Lung (tissue), 11 donors: ENCODE measurements at regions not wholly inside any gene's neighbourhood (a gene's known extent, or its start where the extent isn't known, plus 50 kb on each side); places are given as distances from the start of the nearest gene placed in this dataset.

Experiments used
- ATAC-seq: fragments of 200-7000 bp; cut with Tn5 transposase; one replicate; pipeline ENCODE4 v1.9.1; 2020; ENCODE audit warnings: moderate number of reproducible peaks; ENCODE audit not compliant: insufficient read depth, low FRiP score
- DNase-seq, 3 donors: peaks; one replicate each; pipeline ENCODE4 v3.0.0-alpha.2; 2013 to 2017
- H3K27ac ChIP-seq, 2 donors: one replicate each; pipeline ENCODE4 v1.5.1; 2013; ENCODE audit warnings: mild to moderate bottlenecking in 2 of 2, moderate library complexity in 2 of 2, control low read depth in 1 of 2, inconsistent platforms in 1 of 2, low read depth in 1 of 2, low read length in 1 of 2
- H3K27me3 ChIP-seq, 3 donors: one replicate each; pipeline ENCODE4 v1.5.1; 2013; ENCODE audit warnings: low read length in 2 of 3; ENCODE audit not compliant: control insufficient read depth in 3 of 3, insufficient read depth in 3 of 3
- H3K36me3 ChIP-seq, 4 donors: one replicate each; pipeline ENCODE4 v1.5.1; 2013; ENCODE audit warnings: low read length in 4 of 4, mild to moderate bottlenecking in 1 of 4, moderate library complexity in 1 of 4; ENCODE audit not compliant: control insufficient read depth in 4 of 4, insufficient read depth in 4 of 4
- H3K4me1 ChIP-seq, 5 donors: one replicate each; pipeline ENCODE4 v1.5.1; 2013; ENCODE audit warnings: low read length in 5 of 5, mild to moderate bottlenecking in 2 of 5, moderate library complexity in 1 of 5; ENCODE audit not compliant: control insufficient read depth in 5 of 5, insufficient read depth in 5 of 5
- H3K4me3 ChIP-seq: one replicate; pipeline ENCODE4 v1.5.1; 2013; ENCODE audit warnings: mild to moderate bottlenecking, control low read depth, moderate library complexity
- H3K9ac ChIP-seq, 2 donors: one replicate each; pipeline ENCODE4 v1.5.1; 2013; ENCODE audit warnings: low read length in 2 of 2, control low read depth in 1 of 2; ENCODE audit not compliant: insufficient read depth in 1 of 2
- H3K9me3 ChIP-seq, 4 donors: one replicate each; pipeline ENCODE4 v1.5.1; 2013; ENCODE audit warnings: low read length in 3 of 4, mild to moderate bottlenecking in 1 of 4, moderate library complexity in 1 of 4; ENCODE audit not compliant: control insufficient read depth in 4 of 4, insufficient read depth in 3 of 4
- CTCF ChIP-seq: IDR thresholded peaks from 2 replicates; pipeline ENCODE4 v1.5.1; 2012; ENCODE audit warnings: mild to moderate bottlenecking; ENCODE audit errors: control extremely low read depth, extremely low read depth
- WGBS, 2 donors: extraction: QIAGEN DNeasy Blood & Tissue Kit; methylation state at CpG; one replicate each; pipeline ENCODE4 v1.1.7; 2013; 5-methylcytosine and 5-hydroxymethylcytosine counted together
- donor health status: control.
- donor health status: control.
- donor health status: Bipolar disorder and iron deficiency.
- donor health status: healthy.
- donor health status: DM: yes; HTN: yes; CAD: no.

- 83% methylated on average over 2 of the region's 2 CpGs for WGBS, 2 donors
- Histone ChIP-seq H3K27me3 (no peaks in the 10 kb centered on the region), H3K4me1 (no peaks in the 10 kb centered on the region), H3K9ac (no peak overlapping the region), H3K4me3 (no peak overlapping the region), H3K36me3 (no peaks in the 10 kb centered on the region), H3K9me3 (no peaks in the 10 kb centered on the region), H3K27ac (no peak overlapping the region)
- TF ChIP-seq CTCF = no peak
- ATAC-seq (peak; percentile 19), DNase-seq (no peak)
Measured at GRCh38 chr7:94142281-94142680, 138.1 kb upstream of the BET1 start.

GRCh38 chr7:94145602-94146001 lies 141.4 kb upstream of the BET1 start:
- Histone ChIP-seq H3K27ac (no peak overlapping the region), H3K9ac (no peak overlapping the region), H3K36me3 (no peaks in the 10 kb centered on the region), H3K4me3 (no peak overlapping the region), H3K9me3 (no peaks in the 10 kb centered on the region), H3K4me1 (no peaks in the 10 kb centered on the region), H3K27me3 (no peaks in the 10 kb centered on the region)
- WGBS, 2 donors = 74 to 83% methylated on average over 2 of the region's 2 CpGs
- DNase-seq (no peak), ATAC-seq (no peak)
- TF ChIP-seq CTCF = no peak

GRCh38 chr7:94146408-94146807 lies 142.3 kb upstream of the BET1 start:
- WGBS, 2 donors = 64 to 77% methylated on average over 6 of the region's 6 CpGs
- no peaks in the 10 kb centered on the region for H3K9me3 ChIP-seq
- no peaks in the 10 kb centered on the region for H3K36me3 ChIP-seq
- H3K27ac ChIP-seq = no peak overlapping the region
- DNase-seq = no peak
- no peak for ATAC-seq
- H3K4me3 ChIP-seq = no peak overlapping the region
- no peak overlapping the region for H3K9ac ChIP-seq
- H3K27me3 ChIP-seq = no peaks in the 10 kb centered on the region
- TF ChIP-seq CTCF = no peak
- no peaks in the 10 kb centered on the region for H3K4me1 ChIP-seq

GRCh38 chr7:94149789-94150545 lies 145.8 kb upstream of the BET1 start:
- ATAC-seq (no peak), DNase-seq (no peak)
- H3K36me3 ChIP-seq = no peaks in the 10 kb centered on the region
- H3K27ac ChIP-seq = no peak overlapping the region
- no peak overlapping the region for H3K9ac ChIP-seq
- H3K27me3 ChIP-seq = no peaks in the 10 kb centered on the region
- H3K4me1 ChIP-seq = peaks cover 0 to 3% (median 0%) of the 10 kb centered on the region in 5 donors
- H3K9me3 ChIP-seq = no peaks in the 10 kb centered on the region
- no peak overlapping the region for H3K4me3 ChIP-seq
- TF ChIP-seq CTCF = no peak
- 87 to 88% methylated on average over 5 of the region's 5 CpGs for WGBS, 2 donors
